ENCODE measurements at regions not wholly inside any gene's neighbourhood (a gene's known extent, or its start where the extent isn't known, plus 50 kb on each side); places are given as distances from the start of the nearest gene placed in this dataset.

DNA sequence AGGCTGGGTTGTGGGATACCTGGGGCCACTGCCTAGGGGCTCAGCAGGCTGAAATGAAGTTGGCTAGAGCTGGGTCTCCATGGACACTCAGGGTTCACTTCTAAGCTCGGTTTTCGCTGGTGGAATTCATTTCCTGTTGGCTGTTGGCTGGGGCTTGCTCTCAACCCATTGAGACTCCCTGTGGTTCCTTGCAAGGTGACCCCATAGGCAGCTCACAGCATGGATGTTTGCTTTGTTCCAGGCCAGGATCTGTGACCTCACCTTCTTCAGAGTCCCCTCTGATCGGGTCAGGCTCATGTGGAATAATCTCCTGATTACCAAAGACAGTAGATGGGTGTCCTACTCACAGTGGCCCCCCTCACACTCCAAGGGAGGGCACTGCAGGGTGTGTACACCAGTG lies 229.3 kb downstream of the QKI start:
- TF ChIP-seq POLR2A (IDR thresholded peaks at IDR 0.05), result no peak
- TF ChIP-seq CTCF (IDR thresholded peaks at IDR 0.05), result no peak
- no peak for TF ChIP-seq POLR2AphosphoS5 (IDR thresholded peaks at IDR 0.05)
- TF ChIP-seq EP300 (IDR thresholded peaks at IDR 0.05), result no peak
